ENCODE measurements at regions not wholly inside any gene's neighbourhood (a gene's known extent, or its start where the extent isn't known, plus 50 kb on each side); places are given as distances from the start of the nearest gene placed in this dataset.
"Not testable (repeated sequence)": the region's sequence is repeated elsewhere in the genome, so short reads cannot be mapped to it uniquely, and the experiment has no call there.

DNA sequence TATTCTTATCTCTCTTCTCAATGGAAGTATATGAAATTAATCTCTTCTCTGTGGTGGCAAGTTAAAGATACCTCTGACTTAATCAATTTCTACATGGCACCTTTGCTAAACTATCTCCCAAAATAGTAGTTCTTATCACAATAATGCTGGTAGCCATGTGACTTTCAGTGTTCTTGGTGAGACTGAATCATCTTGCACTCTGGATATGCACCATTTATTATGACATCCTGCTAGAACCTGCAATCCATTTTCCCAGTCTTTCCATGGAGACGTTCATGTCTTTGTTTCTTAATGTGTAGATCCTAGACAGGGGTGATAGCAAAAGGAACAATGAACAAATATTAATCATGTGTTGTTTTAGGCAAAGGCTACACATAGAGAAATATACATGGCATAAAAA, 125.4 kb downstream of the OR4F15 start:
- TF ChIP-seq, protein P1, sequence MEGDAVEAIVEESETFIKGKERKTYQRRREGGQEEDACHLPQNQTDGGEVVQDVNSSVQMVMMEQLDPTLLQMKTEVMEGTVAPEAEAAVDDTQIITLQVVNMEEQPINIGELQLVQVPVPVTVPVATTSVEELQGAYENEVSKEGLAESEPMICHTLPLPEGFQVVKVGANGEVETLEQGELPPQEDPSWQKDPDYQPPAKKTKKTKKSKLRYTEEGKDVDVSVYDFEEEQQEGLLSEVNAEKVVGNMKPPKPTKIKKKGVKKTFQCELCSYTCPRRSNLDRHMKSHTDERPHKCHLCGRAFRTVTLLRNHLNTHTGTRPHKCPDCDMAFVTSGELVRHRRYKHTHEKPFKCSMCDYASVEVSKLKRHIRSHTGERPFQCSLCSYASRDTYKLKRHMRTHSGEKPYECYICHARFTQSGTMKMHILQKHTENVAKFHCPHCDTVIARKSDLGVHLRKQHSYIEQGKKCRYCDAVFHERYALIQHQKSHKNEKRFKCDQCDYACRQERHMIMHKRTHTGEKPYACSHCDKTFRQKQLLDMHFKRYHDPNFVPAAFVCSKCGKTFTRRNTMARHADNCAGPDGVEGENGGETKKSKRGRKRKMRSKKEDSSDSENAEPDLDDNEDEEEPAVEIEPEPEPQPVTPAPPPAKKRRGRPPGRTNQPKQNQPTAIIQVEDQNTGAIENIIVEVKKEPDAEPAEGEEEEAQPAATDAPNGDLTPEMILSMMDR (IDR thresholded peaks at IDR 0.05; ENCODE audit: low read depth, low read length): not testable (repeated sequence)
- not testable (repeated sequence) for TF ChIP-seq POLR2A (IDR thresholded peaks at IDR 0.05; ENCODE audit: extremely low read depth, insufficient read length)

Measured in NB4 (cell line).